ENCODE measurements at regions not wholly inside any gene's neighbourhood (a gene's known extent, or its start where the extent isn't known, plus 50 kb on each side); places are given as distances from the start of the nearest gene placed in this dataset.

GRCh38 chr11:119506436-119506835 lies 83.5 kb upstream of the THY1 start:
- no peak overlapping the region for H3K4me3 ChIP-seq (ENCODE audit: low read length in 2 of 2)
- H3K4me1 ChIP-seq (ENCODE audit: control insufficient read depth, insufficient read depth, low read length): peaks cover 9% of the 10 kb centered on the region
- H3K27ac ChIP-seq (ENCODE audit: low read length): no peak overlapping the region
- H3K27me3 ChIP-seq (ENCODE audit: control insufficient read depth in 1 of 2, insufficient read depth in 2 of 2, low read length in 2 of 2): peaks cover 0 to 3% of the 10 kb centered on the region in 2 donors
- no peaks in the 10 kb centered on the region for H3K9me3 ChIP-seq (ENCODE audit: control insufficient read depth in 2 of 2, low read length in 2 of 2)
- no peak overlapping the region for H3K9ac ChIP-seq (ENCODE audit: low read length in 2 of 2)
- H3K36me3 ChIP-seq (ENCODE audit: control insufficient read depth in 2 of 2, insufficient read depth in 2 of 2, low read length in 2 of 2): no peaks in the 10 kb centered on the region

DNA sequence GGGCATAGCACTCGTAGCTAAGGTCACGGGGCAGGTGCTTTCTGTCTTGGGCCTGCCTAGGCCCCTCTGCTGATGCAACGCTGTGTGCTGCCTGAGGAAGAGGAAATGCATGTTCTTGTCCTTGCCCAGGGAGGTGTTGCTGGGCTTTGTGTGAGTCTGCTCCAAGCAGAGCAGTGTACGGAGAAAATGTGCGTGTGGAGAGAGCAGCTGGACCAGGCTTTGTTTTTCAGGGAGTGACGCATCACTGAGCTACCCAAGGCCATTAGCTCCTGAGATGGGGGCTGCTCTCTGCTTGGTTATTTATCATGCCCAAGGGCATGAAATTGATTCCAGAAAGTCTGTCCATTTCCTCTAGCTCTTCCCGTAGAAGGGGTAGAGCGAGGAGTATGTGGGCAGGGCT lies 82.9 kb upstream of the THY1 start:
- Histone ChIP-seq H3K9ac (ENCODE audit: low read length in 2 of 2) (no peak overlapping the region), H3K4me1 (ENCODE audit: control insufficient read depth, insufficient read depth, low read length) (peaks cover 9% of the 10 kb centered on the region), H3K27me3 (ENCODE audit: control insufficient read depth in 1 of 2, insufficient read depth in 2 of 2, low read length in 2 of 2) (peaks cover 0 to 3% of the 10 kb centered on the region in 2 donors), H3K27ac (ENCODE audit: low read length) (no peak overlapping the region), H3K4me3 (ENCODE audit: low read length in 2 of 2) (no peak overlapping the region), H3K36me3 (ENCODE audit: control insufficient read depth in 2 of 2, insufficient read depth in 2 of 2, low read length in 2 of 2) (no peaks in the 10 kb centered on the region), H3K9me3 (ENCODE audit: control insufficient read depth in 2 of 2, low read length in 2 of 2) (no peaks in the 10 kb centered on the region)

GRCh38 chr11:119505071-119505470 lies 82.1 kb upstream of the THY1 start:
- H3K27ac ChIP-seq (ENCODE audit: low read length): no peak overlapping the region

DNA sequence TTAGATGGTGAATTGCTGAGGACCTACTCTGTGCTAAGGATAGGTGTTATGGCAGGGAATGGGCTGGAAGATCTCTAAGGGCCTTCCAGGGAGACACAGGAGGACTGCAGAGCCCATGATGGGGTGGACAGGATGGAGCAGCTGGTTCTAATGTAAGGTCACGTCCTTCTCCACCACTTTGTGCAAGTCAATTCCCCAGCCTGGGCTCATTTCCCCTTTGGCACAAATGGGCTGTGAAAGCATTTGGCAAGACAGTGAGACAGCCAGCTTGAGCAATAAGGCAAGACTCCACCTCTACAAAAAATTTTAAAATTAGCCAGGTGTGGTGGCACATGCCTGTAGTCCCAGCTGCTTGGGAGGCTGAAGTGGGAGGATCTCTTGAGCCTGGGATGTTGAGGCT lies 81.4 kb upstream of the THY1 start:
- Histone ChIP-seq H3K27me3 (ENCODE audit: control insufficient read depth in 1 of 2, insufficient read depth in 2 of 2, low read length in 2 of 2) (peaks cover 0 to 3% of the 10 kb centered on the region in 2 donors), H3K27ac (ENCODE audit: low read length) (no peak overlapping the region), H3K36me3 (ENCODE audit: control insufficient read depth in 2 of 2, insufficient read depth in 2 of 2, low read length in 2 of 2) (no peaks in the 10 kb centered on the region), H3K4me1 (ENCODE audit: control insufficient read depth, insufficient read depth, low read length) (peaks cover 7% of the 10 kb centered on the region), H3K4me3 (ENCODE audit: low read length in 2 of 2) (no peak overlapping the region), H3K9ac (ENCODE audit: low read length in 2 of 2) (no peak overlapping the region), H3K9me3 (ENCODE audit: control insufficient read depth in 2 of 2, low read length in 2 of 2) (no peaks in the 10 kb centered on the region)

More at GRCh38 chr11:119505071-119505470, 82.1 kb upstream of the THY1 start:
- Histone ChIP-seq H3K9me3 (ENCODE audit: control insufficient read depth in 2 of 2, low read length in 2 of 2) (no peaks in the 10 kb centered on the region), H3K4me1 (ENCODE audit: control insufficient read depth, insufficient read depth, low read length) (peaks cover 9% of the 10 kb centered on the region), H3K36me3 (ENCODE audit: control insufficient read depth in 2 of 2, insufficient read depth in 2 of 2, low read length in 2 of 2) (no peaks in the 10 kb centered on the region), H3K4me3 (ENCODE audit: low read length in 2 of 2) (no peak overlapping the region), H3K9ac (ENCODE audit: low read length in 2 of 2) (no peak overlapping the region), H3K27me3 (ENCODE audit: control insufficient read depth in 1 of 2, insufficient read depth in 2 of 2, low read length in 2 of 2) (peaks cover 0 to 3% of the 10 kb centered on the region in 2 donors)

DNA sequence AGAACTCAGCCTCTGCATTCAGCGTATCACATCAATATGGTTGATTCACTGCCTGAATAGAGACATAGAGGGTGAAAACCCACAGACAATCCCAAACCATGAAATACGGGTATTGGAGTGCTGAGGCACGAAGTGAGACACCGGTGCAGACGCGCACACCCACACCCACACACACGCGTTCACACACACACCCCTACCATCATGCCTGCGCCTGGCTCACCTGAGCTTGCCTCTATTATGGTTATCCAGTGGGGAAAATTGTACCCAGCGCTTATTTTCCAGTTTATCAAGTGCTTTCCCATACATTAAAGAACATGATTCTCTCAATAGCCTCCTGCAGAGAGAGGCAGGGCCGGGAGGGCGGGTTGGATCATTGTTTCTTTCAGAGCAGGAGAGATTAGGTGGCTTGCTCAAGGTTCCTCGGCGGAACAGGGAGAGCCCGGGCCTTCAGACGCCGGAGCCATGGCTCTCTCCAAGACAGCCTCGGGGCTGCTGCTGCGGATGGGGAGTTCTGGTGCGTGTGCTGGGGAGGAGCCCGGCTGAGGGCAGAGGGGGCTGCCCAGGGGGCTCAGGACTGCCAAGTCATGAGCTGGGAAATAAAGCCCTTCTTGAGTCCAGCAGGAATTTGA lies 78.9 kb upstream of the THY1 start:
- Histone ChIP-seq H3K4me1 (ENCODE audit: control insufficient read depth, insufficient read depth, low read length) (peaks cover 7% of the 10 kb centered on the region), H3K4me3 (ENCODE audit: low read length in 2 of 2) (no peak overlapping the region), H3K9me3 (ENCODE audit: control insufficient read depth in 2 of 2, low read length in 2 of 2) (no peaks in the 10 kb centered on the region), H3K9ac (ENCODE audit: low read length in 2 of 2) (no peak overlapping the region), H3K27ac (ENCODE audit: low read length) (no peak overlapping the region), H3K36me3 (ENCODE audit: control insufficient read depth in 2 of 2, insufficient read depth in 2 of 2, low read length in 2 of 2) (no peaks in the 10 kb centered on the region), H3K27me3 (ENCODE audit: control insufficient read depth in 1 of 2, insufficient read depth in 2 of 2, low read length in 2 of 2) (peaks cover 0 to 3% of the 10 kb centered on the region in 2 donors)

DNA sequence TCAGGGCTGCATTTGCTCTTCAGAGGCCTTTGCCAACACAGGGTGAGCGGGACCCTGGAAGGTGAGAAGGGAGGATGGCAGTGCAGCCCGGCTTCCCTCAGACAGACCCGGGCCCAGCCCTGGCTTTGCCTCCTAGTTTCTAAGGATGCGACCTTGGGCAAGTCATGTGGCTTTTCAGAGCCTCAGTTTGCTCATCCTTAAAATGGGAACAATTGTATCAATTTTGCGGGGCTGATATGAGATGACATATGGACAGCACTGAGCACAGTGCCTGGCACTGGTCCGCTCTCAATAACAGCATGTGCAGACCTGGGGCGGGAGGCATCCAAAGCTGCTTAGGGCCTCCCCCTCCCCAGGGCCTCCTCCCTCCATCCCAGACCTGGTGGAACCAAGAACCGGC lies 74.7 kb upstream of the THY1 start:
- Histone ChIP-seq H3K4me3 (ENCODE audit: low read length in 2 of 2) (no peak overlapping the region), H3K36me3 (ENCODE audit: control insufficient read depth in 2 of 2, insufficient read depth in 2 of 2, low read length in 2 of 2) (no peaks in the 10 kb centered on the region)

DNA sequence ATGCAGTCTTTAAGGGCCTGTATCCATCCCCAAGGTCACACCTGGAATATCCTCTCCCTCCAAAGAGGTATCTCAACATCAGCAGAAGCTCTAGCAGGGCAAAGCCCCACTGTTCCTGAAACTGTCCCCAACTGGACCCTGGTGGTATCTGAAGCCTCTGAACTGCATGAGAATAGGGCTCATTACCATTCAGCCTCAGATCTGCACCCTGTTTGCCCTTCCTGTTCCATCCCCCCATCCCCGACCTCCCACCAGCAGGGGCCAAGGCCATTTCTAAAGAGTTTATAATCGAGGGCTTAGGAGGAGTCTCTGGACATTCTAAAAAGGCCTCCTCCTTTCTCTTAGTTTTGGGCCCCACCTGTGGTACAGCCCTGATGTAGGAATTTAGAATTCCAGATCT lies 74.0 kb upstream of the THY1 start:
- Histone ChIP-seq H3K9ac (ENCODE audit: low read length in 2 of 2) (no peak overlapping the region), H3K4me3 (ENCODE audit: low read length in 2 of 2) (no peak overlapping the region), H3K9me3 (ENCODE audit: control insufficient read depth in 2 of 2, low read length in 2 of 2) (no peaks in the 10 kb centered on the region)

More for the DNA sequence above, 74.7 kb upstream of the THY1 start:
- Histone ChIP-seq H3K9me3 (ENCODE audit: control insufficient read depth in 2 of 2, low read length in 2 of 2) (no peaks in the 10 kb centered on the region), H3K9ac (ENCODE audit: low read length in 2 of 2) (no peak overlapping the region), H3K4me1 (ENCODE audit: control insufficient read depth, insufficient read depth, low read length) (no peaks in the 10 kb centered on the region), H3K27me3 (ENCODE audit: control insufficient read depth in 1 of 2, insufficient read depth in 2 of 2, low read length in 2 of 2) (no peaks in the 10 kb centered on the region), H3K27ac (ENCODE audit: low read length) (no peak overlapping the region)

DNA sequence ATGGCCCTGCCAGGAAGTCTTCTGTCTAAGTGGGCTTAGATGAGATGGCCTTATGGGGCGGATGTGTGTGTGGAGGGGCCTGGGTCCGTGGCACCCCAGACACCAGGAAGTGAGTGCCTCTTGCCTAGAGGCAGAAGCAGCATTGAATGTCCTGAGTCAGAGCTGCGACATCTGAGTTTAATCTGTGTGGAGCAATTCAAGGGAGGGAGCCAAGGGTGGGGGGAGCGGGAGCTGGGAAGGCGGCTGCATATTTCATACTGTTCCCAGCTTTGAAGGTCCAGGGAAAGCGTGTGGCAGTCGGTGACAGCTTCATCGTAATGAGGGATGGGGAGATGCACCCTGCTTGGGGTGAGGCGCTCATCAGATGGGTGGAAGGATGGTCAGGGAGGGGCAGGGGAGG lies 73.5 kb upstream of the THY1 start:
- Histone ChIP-seq H3K4me3 (ENCODE audit: low read length in 2 of 2) (no peak overlapping the region), H3K9ac (ENCODE audit: low read length in 2 of 2) (no peak overlapping the region), H3K27me3 (ENCODE audit: control insufficient read depth in 1 of 2, insufficient read depth in 2 of 2, low read length in 2 of 2) (no peaks in the 10 kb centered on the region), H3K4me1 (ENCODE audit: control insufficient read depth, insufficient read depth, low read length) (no peaks in the 10 kb centered on the region), H3K9me3 (ENCODE audit: control insufficient read depth in 2 of 2, low read length in 2 of 2) (no peaks in the 10 kb centered on the region), H3K27ac (ENCODE audit: low read length) (no peak overlapping the region), H3K36me3 (ENCODE audit: control insufficient read depth in 2 of 2, insufficient read depth in 2 of 2, low read length in 2 of 2) (no peaks in the 10 kb centered on the region)

More for the DNA sequence above, 74.0 kb upstream of the THY1 start:
- no peaks in the 10 kb centered on the region for H3K4me1 ChIP-seq (ENCODE audit: control insufficient read depth, insufficient read depth, low read length)
- H3K27me3 ChIP-seq (ENCODE audit: control insufficient read depth in 1 of 2, insufficient read depth in 2 of 2, low read length in 2 of 2): no peaks in the 10 kb centered on the region
- H3K27ac ChIP-seq (ENCODE audit: low read length): no peak overlapping the region
- H3K36me3 ChIP-seq (ENCODE audit: control insufficient read depth in 2 of 2, insufficient read depth in 2 of 2, low read length in 2 of 2): no peaks in the 10 kb centered on the region

- H3K4me1 ChIP-seq (ENCODE audit: control insufficient read depth, insufficient read depth, low read length): no peaks in the 10 kb centered on the region
- no peak overlapping the region for H3K4me3 ChIP-seq (ENCODE audit: low read length in 2 of 2)
- H3K27me3 ChIP-seq (ENCODE audit: control insufficient read depth in 1 of 2, insufficient read depth in 2 of 2, low read length in 2 of 2): peaks cover 0 to 3% of the 10 kb centered on the region in 2 donors
- H3K27ac ChIP-seq (ENCODE audit: low read length): no peak overlapping the region
- no peaks in the 10 kb centered on the region for H3K9me3 ChIP-seq (ENCODE audit: control insufficient read depth in 2 of 2, low read length in 2 of 2)
- H3K36me3 ChIP-seq (ENCODE audit: control insufficient read depth in 2 of 2, insufficient read depth in 2 of 2, low read length in 2 of 2): no peaks in the 10 kb centered on the region
- no peak overlapping the region for H3K9ac ChIP-seq (ENCODE audit: low read length in 2 of 2)
Measured at GRCh38 chr11:119493712-119494111, 70.7 kb upstream of the THY1 start.

DNA sequence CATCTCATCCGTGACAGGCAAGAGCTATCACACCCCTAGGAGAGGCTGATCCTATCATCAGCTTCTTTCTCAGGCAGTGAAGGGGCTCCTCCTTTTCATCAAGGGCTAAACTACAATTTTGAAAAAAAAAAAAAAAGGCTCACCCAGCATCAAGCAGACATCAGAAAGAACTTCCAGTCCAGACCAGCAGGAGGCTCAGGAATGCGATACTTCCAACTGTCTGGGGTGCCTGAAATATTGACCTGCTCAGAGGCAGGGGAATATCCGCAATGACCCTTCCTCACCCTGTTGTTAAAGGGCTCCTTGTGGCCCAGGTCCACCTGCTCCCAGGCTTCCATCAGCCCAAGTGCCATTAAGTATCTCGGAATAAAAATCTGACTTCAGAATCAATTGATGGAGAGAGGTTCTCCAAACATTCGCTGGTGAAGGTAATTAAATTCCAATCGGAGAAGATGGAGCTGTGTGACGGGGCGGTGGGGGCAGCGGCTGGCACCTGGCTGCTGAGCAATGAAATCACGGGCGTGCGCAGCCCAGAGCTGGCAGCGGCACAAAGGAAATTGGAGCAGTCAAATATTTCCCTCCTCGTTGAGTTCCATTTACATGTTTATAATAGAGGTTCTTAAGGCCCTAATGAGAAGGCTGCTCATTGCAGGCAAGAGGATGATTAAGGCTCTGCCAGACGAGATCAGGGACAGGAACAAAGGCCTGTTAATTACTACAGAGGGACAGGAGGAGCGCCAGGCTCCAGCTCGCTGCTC lies 69.0 kb upstream of the THY1 start:
- Histone ChIP-seq H3K27ac (ENCODE audit: low read length) (no peak overlapping the region), H3K9me3 (ENCODE audit: control insufficient read depth in 2 of 2, low read length in 2 of 2) (no peaks in the 10 kb centered on the region), H3K9ac (ENCODE audit: low read length in 2 of 2) (no peak overlapping the region), H3K36me3 (ENCODE audit: control insufficient read depth in 2 of 2, insufficient read depth in 2 of 2, low read length in 2 of 2) (no peaks in the 10 kb centered on the region), H3K27me3 (ENCODE audit: control insufficient read depth in 1 of 2, insufficient read depth in 2 of 2, low read length in 2 of 2) (peaks cover 0 to 3% of the 10 kb centered on the region in 2 donors), H3K4me1 (ENCODE audit: control insufficient read depth, insufficient read depth, low read length) (no peaks in the 10 kb centered on the region), H3K4me3 (ENCODE audit: low read length in 2 of 2) (no peak overlapping the region)
